ENCODE measurements at regions not wholly inside any gene's neighbourhood (a gene's known extent, or its start where the extent isn't known, plus 50 kb on each side); places are given as distances from the start of the nearest gene placed in this dataset.
"Not testable (repeated sequence)": the region's sequence is repeated elsewhere in the genome, so short reads cannot be mapped to it uniquely, and the experiment has no call there.

- in situ Hi-C loops (cut with HindIII; ENCODE audit: low pct_unique_long_range_greater_than_20kb, low sequenced_read_pairs), result no loop called here
- no peak for DNase-seq (ENCODE audit: low read depth)
These were observed 176.4 kb upstream of the MDFIC2 start for GRCh38 chr3:70488816-70489215.

GRCh38 chr3:70488131-70488530 is 175.7 kb upstream of the MDFIC2 start:
- in situ Hi-C loops (cut with HindIII; ENCODE audit: low pct_unique_long_range_greater_than_20kb, low sequenced_read_pairs), result no loop called here
- DNase-seq (ENCODE audit: low read depth), result no peak

GRCh38 chr3:70486414-70487017 is 174.1 kb upstream of the MDFIC2 start:
- in situ Hi-C loops (cut with HindIII; ENCODE audit: low pct_unique_long_range_greater_than_20kb, low sequenced_read_pairs), result no loop called here

GRCh38 chr3:70476174-70476573 is 163.7 kb upstream of the MDFIC2 start:
- DNase-seq (ENCODE audit: low read depth), result no peak
- in situ Hi-C loops (cut with HindIII; ENCODE audit: low pct_unique_long_range_greater_than_20kb, low sequenced_read_pairs), result no loop called here

More at GRCh38 chr3:70486414-70487017, 174.1 kb upstream of the MDFIC2 start:
- no peak for DNase-seq (ENCODE audit: low read depth)

GRCh38 chr3:70471464-70472342 is 159.3 kb upstream of the MDFIC2 start:
- in situ Hi-C loops (cut with HindIII; ENCODE audit: low pct_unique_long_range_greater_than_20kb, low sequenced_read_pairs), result no loop called here
- DNase-seq (ENCODE audit: low read depth), result no peak

- in situ Hi-C loops (cut with HindIII; ENCODE audit: low pct_unique_long_range_greater_than_20kb, low sequenced_read_pairs), result no loop called here
- DNase-seq (ENCODE audit: low read depth), result no peak
These were observed 153.7 kb upstream of the MDFIC2 start for GRCh38 chr3:70466096-70466495.

GRCh38 chr3:70464876-70465275 is 152.4 kb upstream of the MDFIC2 start:
- in situ Hi-C loops (cut with HindIII; ENCODE audit: low pct_unique_long_range_greater_than_20kb, low sequenced_read_pairs), result no loop called here
- no peak for DNase-seq (ENCODE audit: low read depth)

GRCh38 chr3:70464465-70464864 is 152.0 kb upstream of the MDFIC2 start:
- in situ Hi-C loops (cut with HindIII; ENCODE audit: low pct_unique_long_range_greater_than_20kb, low sequenced_read_pairs), result no loop called here
- no peak for DNase-seq (ENCODE audit: low read depth)

GRCh38 chr3:70450220-70450619 is 137.8 kb upstream of the MDFIC2 start:
- in situ Hi-C loops (cut with HindIII; ENCODE audit: low pct_unique_long_range_greater_than_20kb, low sequenced_read_pairs), result not testable (repeated sequence)

GRCh38 chr3:70435422-70435821 is 123.0 kb upstream of the MDFIC2 start:
- DNase-seq (ENCODE audit: low read depth); in situ Hi-C loops (cut with HindIII; ENCODE audit: low pct_unique_long_range_greater_than_20kb, low sequenced_read_pairs): not testable (repeated sequence)

More at GRCh38 chr3:70450220-70450619, 137.8 kb upstream of the MDFIC2 start:
- DNase-seq (ENCODE audit: low read depth), result not testable (repeated sequence)

- DNase-seq (ENCODE audit: low read depth), result no peak
- in situ Hi-C loops (cut with HindIII; ENCODE audit: low pct_unique_long_range_greater_than_20kb, low sequenced_read_pairs), result no loop called here
These were observed 120.7 kb upstream of the MDFIC2 start for GRCh38 chr3:70433091-70433490.

- DNase-seq (ENCODE audit: low read depth), result no peak
- in situ Hi-C loops (cut with HindIII; ENCODE audit: low pct_unique_long_range_greater_than_20kb, low sequenced_read_pairs), result no loop called here
These were observed 119.5 kb upstream of the MDFIC2 start for GRCh38 chr3:70431911-70432310.

GRCh38 chr3:70426071-70426470 is 113.6 kb upstream of the MDFIC2 start:
- in situ Hi-C loops (cut with HindIII; ENCODE audit: low pct_unique_long_range_greater_than_20kb, low sequenced_read_pairs), result no loop called here
- DNase-seq (ENCODE audit: low read depth), result no peak

- no peak for DNase-seq (ENCODE audit: low read depth)
- in situ Hi-C loops (cut with HindIII; ENCODE audit: low pct_unique_long_range_greater_than_20kb, low sequenced_read_pairs), result no loop called here
These were observed 109.1 kb upstream of the MDFIC2 start for GRCh38 chr3:70421506-70421905.

GRCh38 chr3:70409018-70409417 is 96.6 kb upstream of the MDFIC2 start:
- in situ Hi-C loops (cut with HindIII; ENCODE audit: low pct_unique_long_range_greater_than_20kb, low sequenced_read_pairs), result no loop called here

GRCh38 chr3:70400194-70400593 is 87.8 kb upstream of the MDFIC2 start:
- in situ Hi-C loops (cut with HindIII; ENCODE audit: low pct_unique_long_range_greater_than_20kb, low sequenced_read_pairs), result no loop called here
- no peak for DNase-seq (ENCODE audit: low read depth)

More at GRCh38 chr3:70409018-70409417, 96.6 kb upstream of the MDFIC2 start:
- DNase-seq (ENCODE audit: low read depth), result no peak

- in situ Hi-C loops (cut with HindIII; ENCODE audit: low pct_unique_long_range_greater_than_20kb, low sequenced_read_pairs), result no loop called here
- no peak for DNase-seq (ENCODE audit: low read depth)
These were observed 81.6 kb upstream of the MDFIC2 start for GRCh38 chr3:70393881-70394612.

GRCh38 chr3:70392227-70392626 is 79.8 kb upstream of the MDFIC2 start:
- no peak for DNase-seq (ENCODE audit: low read depth)
- in situ Hi-C loops (cut with HindIII; ENCODE audit: low pct_unique_long_range_greater_than_20kb, low sequenced_read_pairs), result no loop called here

GRCh38 chr3:70387889-70388288 is 75.5 kb upstream of the MDFIC2 start:
- DNase-seq (ENCODE audit: low read depth), result no peak
- in situ Hi-C loops (cut with HindIII; ENCODE audit: low pct_unique_long_range_greater_than_20kb, low sequenced_read_pairs), result no loop called here

All from Caki2 (cell line).